CMK (cell line): ENCODE measurements at regions not wholly inside any gene's neighbourhood (a gene's known extent, or its start where the extent isn't known, plus 50 kb on each side); places are given as distances from the start of the nearest gene placed in this dataset.

ENCODE experiments used
- DNase-seq: peaks from one replicate; pipeline ENCODE4 v3.0.0-alpha.2; 2010; ENCODE audit warnings: low read depth

DNA sequence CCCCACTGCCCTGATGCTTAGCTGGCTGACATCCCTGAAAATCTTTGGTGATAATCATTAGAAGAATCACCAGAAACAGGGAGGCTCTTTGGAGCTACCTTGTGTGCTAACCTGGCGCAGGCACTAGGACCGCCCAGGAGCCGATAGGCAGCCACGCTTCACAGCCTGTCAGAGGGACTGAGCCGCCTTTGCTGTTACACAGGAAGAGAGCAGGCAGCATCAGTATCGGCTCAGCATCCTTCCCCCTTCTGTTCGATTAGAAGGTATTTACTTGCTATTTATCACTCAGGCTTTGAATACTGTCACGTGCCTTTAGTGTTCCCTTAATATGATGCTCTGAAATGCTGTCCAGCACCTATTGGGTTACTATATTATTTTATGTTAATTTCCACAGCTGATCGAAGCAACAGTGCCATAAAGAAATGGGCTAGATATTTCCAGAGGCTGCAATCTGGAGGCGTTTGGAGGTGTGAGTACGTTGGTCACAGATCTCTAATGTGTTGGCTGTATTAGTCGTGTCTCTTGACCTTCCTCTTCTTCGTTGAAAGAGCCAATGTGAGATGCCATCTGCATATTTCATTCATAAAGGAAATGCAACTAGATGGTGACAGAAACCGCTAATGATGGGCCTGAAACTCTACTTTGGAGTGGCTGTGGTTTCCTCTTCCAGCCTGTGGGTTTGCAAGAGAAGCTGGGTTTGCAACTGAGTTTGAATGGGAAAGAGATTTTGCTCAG, 110.4 kb upstream of the RAB27B start:
- peak; percentile 20 for DNase-seq

DNA sequence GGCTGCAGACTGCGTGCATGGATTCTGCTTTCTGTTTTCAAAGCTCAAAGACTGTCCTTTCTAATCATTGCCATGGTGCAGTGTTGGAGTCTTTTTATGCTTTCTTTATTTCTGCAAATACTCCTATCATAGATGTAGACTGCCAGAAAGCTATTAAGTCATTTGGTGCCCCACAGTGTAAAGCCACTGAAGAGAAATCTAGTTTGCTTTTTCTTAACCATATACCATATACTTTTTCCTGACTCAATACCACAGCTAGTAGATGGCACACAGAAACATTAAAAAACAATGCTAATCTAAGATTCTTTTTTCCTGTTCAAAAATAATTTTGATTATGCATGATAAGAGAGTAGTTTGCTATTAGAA, 109.9 kb upstream of the RAB27B start:
- DNase-seq = no peak

DNA sequence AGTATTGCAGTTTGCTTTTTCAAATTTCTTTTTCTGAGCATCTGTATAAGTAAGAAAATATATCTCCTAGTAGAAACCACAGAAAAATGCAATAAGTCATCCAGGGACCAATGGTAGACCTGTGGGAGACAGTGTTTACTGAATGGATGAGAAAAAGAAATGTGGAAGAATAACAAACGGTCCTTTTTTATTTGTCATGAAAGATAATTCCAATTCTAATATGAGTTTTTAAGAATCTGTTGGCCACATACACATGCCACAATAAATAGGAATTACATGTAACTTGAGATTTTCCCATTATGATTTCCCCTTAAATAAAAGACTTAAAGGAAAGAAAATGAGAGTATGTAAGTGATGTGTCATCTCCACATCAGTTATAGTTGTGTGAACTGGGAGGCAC, 107.7 kb upstream of the RAB27B start:
- no peak for DNase-seq

DNA sequence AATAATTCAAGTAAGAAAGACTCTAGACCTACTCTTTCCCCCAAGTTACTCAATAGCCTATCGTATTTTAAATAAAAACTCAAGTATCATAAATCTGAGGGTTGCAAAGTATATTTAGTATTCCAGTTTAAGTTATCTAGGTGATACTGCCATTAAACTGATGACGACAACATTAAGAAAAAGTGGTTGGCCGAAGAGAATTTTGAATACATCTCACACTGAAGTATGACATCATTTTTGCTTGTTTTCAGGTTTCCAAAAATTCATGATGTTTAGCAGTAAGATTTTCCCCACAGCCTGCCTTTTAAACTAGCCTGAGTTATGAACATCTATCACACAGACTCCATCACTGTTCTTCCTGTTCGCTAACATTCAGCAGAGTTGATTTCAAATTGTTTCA, 102.1 kb upstream of the RAB27B start:
- DNase-seq = no peak

DNA sequence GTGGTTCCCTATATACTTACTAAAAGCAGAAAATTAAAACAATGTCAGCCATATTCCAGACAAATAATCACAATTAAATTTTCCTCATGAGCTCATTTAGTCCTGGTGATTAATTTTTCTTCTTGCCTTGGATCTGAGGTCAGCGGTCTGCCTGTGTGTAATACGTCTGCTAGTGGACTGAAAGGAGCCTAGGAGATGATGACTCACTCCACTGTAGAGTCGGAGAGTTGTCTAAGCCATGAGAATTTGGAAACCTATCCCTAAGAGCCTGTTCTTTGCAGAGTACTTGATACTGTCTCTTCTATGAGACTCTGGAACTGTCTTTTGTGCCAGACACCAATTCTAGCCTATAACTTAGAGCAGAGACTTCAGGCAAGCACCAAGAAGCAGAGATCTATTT, 94.2 kb upstream of the RAB27B start:
- no peak for DNase-seq

DNA sequence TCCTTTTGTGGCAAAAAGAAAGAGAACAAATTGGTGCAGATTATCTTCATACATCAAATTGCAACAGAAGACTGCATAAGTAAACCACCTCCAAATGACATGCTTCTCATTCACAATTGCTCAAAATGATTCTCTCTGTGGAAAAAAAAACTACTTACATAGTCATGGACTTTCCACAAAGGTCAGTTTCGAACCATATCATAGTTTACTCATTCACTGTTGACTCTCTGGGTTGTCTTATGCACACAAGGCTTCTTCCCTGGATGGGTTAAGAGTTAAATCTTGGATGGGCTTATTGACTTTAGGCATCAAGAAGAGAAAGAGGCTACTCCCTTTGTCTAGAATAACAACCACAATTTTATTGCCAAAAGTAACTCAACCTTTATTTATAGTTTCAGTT, 91.3 kb upstream of the RAB27B start:
- DNase-seq = no peak

DNA sequence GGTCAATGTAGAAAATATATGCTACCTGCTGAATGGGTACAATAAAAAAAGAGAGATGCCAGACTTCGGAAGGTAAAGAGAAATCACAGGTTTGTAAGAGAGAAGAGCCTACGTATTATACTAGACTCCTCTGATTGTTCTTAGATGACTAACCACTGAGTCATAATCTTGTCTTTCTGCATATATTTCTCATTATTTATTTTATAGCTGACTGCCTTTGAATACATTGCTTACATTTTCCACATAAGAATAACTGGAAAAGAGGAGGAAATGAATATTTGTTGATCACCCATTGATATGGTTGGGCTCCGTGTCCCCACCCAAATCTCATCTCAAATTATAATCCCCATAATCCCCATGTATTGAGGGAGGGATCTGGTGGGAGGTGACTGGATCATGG, 90.3 kb upstream of the RAB27B start:
- no peak for DNase-seq

DNA sequence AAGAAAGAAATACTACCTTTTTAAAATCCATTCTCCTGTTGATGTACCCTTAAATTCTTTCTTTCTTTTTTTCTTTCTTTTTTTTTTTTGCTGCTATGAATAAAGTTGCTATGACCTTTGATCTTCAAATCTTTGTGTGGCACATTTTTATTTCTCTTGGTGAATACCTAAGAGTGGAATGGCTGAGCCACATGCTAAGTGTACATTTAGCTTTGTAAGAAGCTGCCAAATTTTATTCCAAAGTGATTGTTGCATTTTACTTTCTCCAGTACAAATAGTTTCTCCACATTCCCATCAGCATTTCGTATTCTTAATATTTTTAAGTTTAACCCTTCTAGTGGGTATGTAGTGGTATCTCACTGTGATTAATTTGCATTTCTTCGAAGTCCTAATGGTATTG, 88.8 kb upstream of the RAB27B start:
- no peak for DNase-seq

DNA sequence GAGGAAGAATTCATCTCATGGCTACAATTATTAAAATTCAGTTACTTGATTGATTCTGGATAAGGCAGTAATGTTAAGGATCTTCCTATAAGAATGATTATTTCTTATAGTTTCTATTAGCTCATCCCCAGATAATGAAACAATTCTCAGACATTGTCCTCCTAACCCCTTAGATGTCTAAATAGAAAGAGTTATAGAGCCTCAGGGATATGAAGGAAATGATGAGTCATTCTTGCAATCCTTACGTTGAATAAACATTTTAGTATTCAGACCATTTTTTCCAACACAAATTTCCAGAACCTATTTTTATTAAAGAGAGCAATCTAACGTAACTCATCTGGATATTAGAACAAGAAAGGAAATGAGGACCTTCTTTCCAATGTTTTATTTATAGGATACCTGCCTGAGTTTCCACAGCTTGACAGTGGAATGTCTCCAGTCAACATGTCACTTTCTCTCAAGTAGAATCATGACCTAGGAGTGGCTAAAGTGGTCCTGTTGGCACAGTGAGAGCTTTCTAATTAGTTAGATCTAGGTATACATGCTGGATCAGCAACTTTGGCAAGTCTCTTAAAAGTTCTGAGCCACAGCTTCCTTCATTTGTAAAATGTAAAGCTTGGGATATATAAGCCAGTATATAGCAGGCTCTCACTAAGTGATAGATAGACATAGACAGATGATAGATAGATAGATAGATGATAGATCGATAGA, 88.0 kb upstream of the RAB27B start:
- no peak for DNase-seq

DNA sequence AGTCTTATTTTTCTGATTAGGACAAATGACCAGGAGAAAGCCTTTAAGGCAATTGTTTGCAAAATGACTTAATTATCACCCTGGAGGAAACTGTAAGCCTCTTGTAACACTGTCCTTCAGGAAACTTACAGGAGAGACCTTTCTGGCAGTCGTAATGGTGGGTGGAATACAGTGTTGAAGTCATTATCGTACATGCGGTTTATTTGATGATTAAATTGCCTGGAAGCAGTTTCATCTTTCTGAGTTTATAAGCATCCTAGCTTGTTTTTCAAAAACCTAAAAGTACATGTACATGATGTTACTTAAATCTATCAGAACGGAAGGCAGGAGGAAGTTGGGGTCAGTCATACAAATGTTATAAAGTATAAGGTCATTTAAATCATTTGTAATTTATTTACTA, 86.2 kb upstream of the RAB27B start:
- no peak for DNase-seq

DNA sequence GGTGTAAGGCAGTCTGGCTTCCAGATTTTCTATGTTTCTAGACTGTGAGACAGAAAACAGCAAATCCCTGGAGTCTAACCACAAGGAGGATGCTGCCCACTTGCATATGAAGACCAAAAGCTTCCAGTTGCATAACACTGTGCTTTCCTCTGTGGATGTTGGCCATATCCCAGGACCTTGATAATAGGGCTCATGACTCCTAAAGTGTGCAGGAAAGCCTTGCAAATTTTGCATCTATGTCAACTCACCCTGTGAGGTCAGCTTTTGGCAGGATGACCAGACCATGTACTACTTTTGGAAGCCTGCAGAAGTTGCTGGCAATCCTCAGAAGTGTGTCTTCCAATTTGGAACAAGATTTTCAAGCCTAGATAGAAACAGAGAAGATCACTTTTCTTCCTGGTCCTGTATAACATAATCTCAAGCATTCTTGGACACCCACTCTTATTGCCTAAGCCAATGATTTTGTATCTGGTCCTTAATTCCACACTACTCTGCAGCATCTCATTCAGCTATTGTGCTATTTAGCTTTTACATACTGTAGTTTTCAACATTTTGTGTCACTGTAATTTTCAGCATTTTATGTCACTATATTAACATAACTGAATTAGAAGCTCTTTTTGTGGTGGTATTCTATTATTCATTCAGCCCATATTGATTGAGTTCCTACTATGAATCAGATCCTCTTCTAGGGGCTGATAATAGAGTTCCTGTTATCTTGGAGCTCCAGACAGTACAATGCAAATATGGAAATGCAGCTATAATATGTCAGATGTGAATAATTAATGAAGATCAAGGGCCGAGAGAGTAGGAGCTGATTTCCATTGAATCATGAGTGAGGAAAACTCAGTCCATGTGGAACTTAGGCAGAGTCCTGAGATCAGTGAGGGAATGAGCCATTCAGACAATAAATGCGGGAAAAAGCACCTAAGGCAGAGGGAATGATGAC, 85.3 kb upstream of the RAB27B start:
- DNase-seq = no peak

DNA sequence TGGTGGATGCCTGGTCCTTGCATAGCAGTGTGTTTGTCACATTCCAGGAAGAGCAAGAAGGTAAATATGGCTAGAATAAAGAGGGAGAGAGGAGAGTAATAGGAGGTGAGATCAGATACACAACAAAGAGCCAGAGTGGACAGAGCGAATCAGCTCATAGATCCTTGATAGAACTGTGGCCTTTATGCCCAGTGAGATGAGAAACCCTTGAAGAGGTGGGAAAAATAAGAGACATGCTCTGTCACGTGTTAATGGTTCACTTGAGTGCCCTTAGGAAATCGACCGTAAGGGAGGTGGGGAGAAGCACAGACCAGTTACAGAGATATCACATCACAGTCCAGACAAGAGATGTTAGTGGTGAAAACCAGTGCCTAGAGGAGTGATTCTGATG, 84.7 kb upstream of the RAB27B start:
- DNase-seq = no peak

DNA sequence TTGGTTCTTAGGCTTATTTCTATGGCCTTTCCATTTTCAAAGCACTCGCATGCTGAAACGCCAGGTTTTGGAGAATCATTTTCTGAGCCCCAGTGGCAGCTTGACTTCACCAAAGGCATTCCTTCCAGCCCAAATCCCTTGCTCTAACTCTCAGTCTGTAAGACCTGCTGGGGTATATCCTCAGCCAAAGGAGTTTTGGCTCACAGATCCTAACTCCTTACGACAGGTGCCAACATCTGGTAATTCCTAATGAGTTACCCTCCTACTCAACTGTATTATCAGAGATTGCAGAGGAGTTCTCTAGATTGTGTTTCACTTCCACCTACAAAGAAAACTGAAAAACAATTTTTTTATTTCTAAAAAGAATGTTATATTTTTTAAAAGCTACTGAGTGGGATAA, 79.0 kb upstream of the RAB27B start:
- DNase-seq = no peak

DNA sequence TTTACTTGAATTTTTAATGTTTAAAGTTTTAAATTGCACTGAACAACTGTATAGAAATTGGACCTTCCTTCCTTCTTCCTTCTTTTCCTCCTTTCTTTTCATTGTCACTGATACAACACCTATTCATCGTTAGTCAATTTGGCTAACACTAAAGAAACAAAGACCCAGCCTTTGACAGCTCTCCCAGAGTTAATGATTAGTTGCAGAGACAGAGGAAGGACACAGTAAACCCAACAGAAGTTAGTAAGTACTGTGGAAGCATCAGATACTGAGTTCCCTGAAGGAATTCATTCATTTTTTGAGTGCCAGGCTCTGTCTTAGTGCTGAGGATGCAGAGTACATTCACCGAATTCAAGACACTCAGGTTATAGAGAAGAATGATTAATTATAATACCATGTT, 77.9 kb upstream of the RAB27B start:
- DNase-seq = no peak

DNA sequence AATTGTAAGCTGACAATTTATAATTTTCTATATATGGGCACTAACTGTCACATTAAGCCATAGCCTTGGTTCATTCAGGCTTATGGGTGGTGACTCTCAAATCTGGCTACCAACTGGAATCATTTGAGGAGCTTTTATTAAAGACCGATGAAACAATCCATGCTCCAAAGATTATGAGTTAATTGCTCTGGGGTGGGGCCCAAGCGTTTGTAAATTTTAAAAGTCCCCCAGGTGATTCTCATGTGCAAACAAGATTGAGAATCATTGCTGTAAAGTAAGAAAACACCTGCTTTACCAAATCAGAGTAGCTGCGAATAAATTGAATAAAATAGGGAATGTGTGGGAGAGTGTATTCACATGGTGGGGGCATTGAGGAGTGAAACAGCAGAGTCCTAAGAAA, 76.1 kb upstream of the RAB27B start:
- no peak for DNase-seq

DNA sequence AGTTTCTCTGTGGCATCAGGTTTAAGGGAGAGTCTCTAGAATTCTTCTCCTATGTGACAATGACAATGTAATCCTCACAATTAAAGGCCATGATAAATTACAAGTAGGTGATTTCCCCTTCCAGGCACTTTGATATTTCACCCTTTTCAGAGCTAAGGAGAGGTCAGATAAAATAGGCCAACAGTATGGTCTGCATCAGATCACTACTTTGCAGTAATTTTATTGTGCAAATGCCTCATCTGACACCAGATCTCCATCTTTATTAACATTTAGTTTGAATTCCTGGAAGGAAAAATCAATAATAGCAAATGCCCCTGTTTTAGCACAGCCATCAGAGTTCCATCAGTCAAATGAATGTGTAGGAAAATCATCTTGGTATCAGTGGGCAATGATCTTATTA, 72.8 kb upstream of the RAB27B start:
- no peak for DNase-seq

DNA sequence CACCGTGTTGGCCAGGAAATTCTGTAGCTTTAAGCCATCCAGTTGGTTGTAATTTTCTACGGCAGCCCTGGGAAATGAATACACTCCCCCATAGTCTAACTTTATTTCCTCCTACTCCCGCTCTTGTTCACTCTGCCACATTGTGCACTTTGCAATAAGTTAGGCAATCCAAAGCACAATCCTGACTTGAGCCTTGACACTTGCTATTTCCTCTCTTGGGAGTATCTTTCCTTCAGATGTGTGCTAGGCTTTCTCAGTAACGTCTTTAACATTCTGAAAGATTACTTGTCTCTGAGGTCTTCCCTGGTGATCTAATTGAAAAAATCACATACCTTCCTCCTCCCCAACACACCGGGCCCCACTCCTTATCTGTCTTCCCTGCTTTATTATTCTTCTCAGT, 65.9 kb upstream of the RAB27B start:
- no peak for DNase-seq

DNA sequence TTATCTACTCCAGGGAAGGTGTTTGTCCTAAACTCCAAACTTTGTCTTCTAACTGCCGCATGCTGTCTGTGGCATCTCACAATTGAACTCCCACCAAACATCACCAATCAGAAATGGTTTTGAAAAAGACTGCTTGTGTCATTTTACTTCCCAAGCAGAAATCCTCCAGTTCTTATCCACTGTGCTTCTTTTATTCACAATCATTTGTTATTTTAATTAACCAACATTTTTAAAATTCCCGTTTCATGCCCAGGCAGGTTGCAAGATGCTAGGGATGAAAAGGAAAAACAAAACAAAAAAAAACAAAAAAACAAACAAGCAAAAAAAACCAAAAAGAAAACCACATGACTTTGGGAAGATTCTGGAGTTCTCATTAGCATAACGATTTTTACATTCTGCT, 63.5 kb upstream of the RAB27B start:
- no peak for DNase-seq

DNA sequence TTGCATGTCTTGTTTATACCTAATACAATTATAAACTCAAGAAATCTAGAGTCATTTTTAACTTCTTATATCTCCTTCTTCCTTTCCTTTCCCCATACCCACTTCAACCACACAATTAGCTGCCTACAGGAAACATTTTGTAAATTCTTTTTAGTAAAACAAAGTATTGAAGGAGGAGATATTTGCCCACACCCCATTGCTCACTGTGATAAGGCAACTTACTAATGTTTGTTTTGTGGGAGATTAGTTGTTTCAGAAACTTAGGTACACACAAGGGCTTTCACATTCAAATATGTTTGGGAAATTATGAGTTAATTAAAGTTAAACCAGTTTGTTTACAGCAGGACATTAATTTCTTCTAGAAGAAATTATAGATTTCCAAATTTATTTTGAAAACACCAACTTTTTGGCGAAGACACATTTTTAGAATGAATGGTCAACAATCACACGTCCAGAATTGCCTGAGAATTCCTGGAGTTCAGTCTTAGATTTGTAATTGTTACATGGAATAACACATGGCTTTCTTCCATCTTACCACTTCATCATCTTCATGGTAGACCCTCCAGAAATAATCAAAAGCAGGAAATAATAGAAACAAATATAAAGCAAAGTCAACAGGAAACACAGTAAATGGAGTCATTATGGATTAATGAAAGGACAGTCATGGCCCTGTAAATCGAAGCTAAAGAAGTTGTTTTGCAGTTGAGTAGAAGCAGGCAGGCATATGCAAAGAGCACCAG, 62.5 kb upstream of the RAB27B start:
- DNase-seq = no peak

DNA sequence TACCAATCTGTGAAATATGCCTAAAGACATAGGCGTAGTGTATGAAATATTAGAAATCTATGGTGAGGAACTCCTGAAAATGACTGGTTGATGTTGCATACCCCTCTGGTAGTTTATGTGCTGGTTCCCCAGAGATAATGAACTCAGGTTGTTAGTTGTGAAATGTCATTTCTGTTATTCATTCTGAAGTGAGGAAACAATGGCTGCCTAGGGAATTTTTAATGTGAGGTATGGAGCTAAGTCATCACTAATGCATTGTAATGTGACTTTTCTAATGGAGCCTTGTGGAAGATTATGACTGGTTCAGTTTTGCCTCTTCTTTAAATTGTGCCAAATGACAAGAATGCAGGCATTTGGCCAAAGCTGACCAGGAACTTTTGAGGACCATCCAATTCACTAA, 61.6 kb upstream of the RAB27B start:
- DNase-seq = no peak

DNA sequence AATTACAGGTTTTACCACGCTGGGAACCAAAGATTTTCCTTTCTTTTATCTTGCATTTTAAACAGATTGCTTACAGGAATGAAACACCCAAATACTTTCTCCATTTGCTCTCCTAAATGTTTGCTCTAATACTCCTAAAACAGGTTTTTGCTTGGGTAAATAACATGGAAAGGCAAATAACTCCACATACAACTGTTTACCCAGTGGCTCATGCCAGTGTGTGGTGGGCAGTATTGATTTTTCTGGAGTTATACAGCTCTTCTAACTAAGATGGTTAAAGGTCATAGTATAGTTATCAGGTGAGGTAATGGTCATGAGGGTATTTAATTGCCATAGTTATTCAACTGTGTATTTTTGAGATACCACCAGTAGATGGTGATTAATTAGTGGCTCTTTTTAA, 61.2 kb upstream of the RAB27B start:
- no peak for DNase-seq
